IPS-11a (cell line): ENCODE measurements at regions not wholly inside any gene's neighbourhood (a gene's known extent, or its start where the extent isn't known, plus 50 kb on each side); places are given as distances from the start of the nearest gene placed in this dataset.
"Not testable (repeated sequence)": the region's sequence is repeated elsewhere in the genome, so short reads cannot be mapped to it uniquely, and the experiment has no call there.

Source experiments
- H3K4me3 ChIP-seq: one replicate; pipeline ENCODE4 v1.5.1; 2013; ENCODE audit warnings: low read depth, low read length, control low read depth

DNA sequence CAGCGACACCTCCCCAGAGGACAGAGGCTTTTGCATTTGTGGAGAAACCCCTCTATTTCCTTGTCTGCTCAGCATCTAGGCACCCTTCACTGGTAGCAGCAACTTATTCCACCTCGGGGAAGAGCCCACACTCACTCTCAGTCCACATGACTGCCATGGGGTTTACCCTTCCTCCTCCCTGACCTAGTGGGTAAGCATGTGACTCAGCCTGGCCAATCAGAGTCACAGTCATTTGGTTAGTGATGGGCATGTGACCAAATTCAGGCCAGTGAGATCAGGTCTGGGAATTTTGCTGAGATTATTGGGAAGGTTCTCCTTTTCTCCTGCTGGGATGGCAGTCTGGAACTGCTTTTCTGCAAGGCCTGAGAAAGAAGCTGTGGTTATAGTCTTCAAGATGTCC, 145.7 kb upstream of the PHACTR3 start:
- no peak overlapping the region for H3K4me3 ChIP-seq

- H3K4me3 ChIP-seq = no peak overlapping the region
These were observed 144.8 kb upstream of the PHACTR3 start for GRCh38 chr20:59459586-59459985.

DNA sequence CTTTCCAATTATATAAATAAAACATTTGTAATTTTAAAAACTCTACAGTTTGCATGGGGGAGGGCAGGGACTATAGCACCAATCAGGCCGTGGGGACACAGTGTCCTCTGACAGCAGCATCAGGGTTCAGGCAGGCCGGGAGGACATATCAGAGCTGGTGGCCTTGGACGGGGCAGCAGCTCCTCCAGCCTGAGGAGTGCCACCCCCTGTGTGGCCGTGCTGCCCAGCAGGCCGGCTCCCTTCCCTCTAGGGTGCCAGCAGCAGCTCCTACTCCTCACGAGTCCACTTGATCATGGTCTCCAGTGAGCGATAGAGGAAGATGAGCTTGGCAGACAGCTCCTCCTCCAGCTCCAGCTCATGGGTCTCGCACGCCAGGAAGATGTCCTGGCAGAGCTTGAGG, 144.0 kb upstream of the PHACTR3 start:
- no peak overlapping the region for H3K4me3 ChIP-seq

GRCh38 chr20:59461526-59461925, 142.8 kb upstream of the PHACTR3 start:
- H3K4me3 ChIP-seq = no peak overlapping the region

- no peak overlapping the region for H3K4me3 ChIP-seq
These were observed 142.1 kb upstream of the PHACTR3 start for GRCh38 chr20:59462249-59462648.

- no peak overlapping the region for H3K4me3 ChIP-seq
These were observed 140.8 kb upstream of the PHACTR3 start for GRCh38 chr20:59463541-59463940.

- no peak overlapping the region for H3K4me3 ChIP-seq
These were observed 138.1 kb upstream of the PHACTR3 start for GRCh38 chr20:59466107-59466815.

GRCh38 chr20:59468831-59469230, 135.5 kb upstream of the PHACTR3 start:
- no peak overlapping the region for H3K4me3 ChIP-seq

GRCh38 chr20:59469267-59470252, 134.8 kb upstream of the PHACTR3 start:
- H3K4me3 ChIP-seq = no peak overlapping the region

GRCh38 chr20:59470521-59470920, 133.8 kb upstream of the PHACTR3 start:
- H3K4me3 ChIP-seq = no peak overlapping the region

- no peak overlapping the region for H3K4me3 ChIP-seq
These were observed 132.5 kb upstream of the PHACTR3 start for GRCh38 chr20:59471653-59472421.

DNA sequence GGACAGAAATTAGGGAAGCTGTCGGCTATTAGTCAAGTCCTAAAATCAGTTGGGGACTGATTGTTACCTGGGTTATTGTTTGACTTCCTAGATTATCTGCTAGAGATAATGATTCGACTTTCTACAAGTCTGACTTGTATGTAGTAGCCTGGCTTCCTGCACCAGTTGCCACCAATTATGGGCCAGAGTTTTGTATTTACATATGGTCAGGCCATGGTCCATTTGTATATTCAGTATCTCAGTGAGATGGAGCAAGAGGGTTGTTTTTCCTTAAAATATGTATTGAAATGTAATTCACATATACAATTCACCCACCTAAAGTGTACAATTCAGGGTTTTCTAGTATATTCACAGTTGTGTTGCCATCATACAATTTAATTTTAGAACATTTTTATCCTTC, 130.6 kb upstream of the PHACTR3 start:
- H3K4me3 ChIP-seq = no peak overlapping the region

DNA sequence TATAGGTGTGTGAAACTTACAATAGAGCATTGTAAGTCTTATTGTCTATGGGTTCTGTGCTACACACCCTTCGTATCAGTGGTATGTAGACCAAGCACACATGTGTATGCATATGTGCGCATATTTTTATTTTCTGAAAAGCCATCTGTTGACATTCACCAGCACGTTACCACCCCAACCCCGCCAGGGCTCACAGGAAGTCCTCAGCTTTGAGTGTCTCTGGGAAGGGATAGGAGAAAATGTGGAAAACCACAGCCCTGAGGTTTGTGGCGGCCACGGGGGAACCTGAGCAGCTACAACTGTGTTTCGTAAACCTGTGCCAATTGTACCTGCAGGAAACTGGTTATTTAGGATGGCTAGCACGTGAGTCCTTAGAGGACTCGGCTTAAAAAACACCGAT, 123.3 kb upstream of the PHACTR3 start:
- H3K4me3 ChIP-seq = no peak overlapping the region

- no peak overlapping the region for H3K4me3 ChIP-seq
These were observed 122.8 kb upstream of the PHACTR3 start for GRCh38 chr20:59481477-59482018.

- H3K4me3 ChIP-seq = no peak overlapping the region
These were observed 121.8 kb upstream of the PHACTR3 start for GRCh38 chr20:59482351-59483187.

GRCh38 chr20:59483481-59483880, 120.9 kb upstream of the PHACTR3 start:
- no peak overlapping the region for H3K4me3 ChIP-seq

DNA sequence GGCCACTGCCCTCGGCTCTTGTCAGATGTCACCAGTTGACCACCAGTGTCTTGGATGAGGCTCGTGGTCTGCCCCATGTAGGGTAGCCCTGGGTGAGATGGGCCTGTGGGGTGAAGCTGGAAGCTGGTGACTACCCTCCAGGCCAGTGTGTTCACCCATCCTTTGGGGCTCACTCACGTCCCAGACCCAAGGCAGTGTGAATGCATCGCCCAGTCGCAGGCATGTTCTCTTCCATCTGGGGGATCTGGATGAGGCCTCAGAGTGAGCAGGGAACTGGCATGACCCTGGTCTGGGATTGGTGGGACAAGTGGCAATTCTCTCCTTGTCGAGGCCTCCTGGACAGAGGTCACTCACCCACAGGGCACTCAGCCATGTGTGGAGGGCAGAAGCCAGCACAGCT, 120.1 kb upstream of the PHACTR3 start:
- H3K4me3 ChIP-seq = no peak overlapping the region

DNA sequence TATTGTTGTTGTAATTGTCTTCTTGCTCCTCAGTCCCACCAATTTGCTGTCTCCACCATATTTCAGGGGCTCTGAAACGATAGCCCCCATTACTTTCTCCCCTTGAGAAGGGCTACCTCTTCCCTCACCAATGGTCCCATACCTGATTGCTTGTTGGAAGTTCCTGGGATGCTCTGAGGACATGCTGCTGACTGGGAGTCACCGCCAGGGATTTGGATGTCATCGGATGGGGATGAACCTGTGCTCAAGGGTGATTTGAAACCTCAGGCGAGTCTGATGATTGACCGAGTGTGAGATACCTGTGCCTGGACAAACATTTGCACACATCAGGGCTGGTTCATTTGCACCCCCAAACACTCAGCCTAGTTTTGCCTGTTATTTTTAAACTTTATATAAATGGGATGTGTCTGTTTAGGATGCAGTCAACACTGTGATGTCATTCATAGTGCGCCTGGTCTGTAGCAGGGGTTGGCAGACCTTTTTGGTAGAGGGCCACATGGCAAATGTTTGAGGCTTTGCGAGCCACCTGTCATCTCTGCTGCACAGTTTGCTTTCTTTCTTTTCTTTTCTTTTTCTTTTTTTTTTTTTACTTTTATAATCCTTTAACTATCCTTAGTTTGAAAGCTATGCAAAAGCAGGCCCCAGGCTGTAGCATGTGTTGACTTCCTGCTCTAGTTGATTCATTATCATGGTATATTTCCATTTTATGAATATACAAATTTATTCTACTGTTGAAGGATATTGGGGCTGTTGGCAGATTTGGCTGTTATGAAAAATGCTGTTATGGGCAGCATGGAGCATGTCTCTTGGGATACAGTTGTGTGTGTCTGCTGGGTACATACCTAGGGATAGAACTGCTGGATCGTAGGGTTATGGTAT, 118.5 kb upstream of the PHACTR3 start:
- H3K4me3 ChIP-seq = no peak overlapping the region

- H3K4me3 ChIP-seq = not testable (repeated sequence)
These were observed 115.9 kb upstream of the PHACTR3 start for GRCh38 chr20:59488459-59488858.
